ENCODE measurements at regions not wholly inside any gene's neighbourhood (a gene's known extent, or its start where the extent isn't known, plus 50 kb on each side); places are given as distances from the start of the nearest gene placed in this dataset.
"Not testable (repeated sequence)": the region's sequence is repeated elsewhere in the genome, so short reads cannot be mapped to it uniquely, and the experiment has no call there.

GRCh38 chr14:34299360-34299759 is 162.7 kb downstream of the SPTSSA start:
- FAIRE-seq, result no peak

GRCh38 chr14:34297786-34298520 is 164.1 kb downstream of the SPTSSA start:
- FAIRE-seq, result no peak

- no peak for FAIRE-seq
Measured at GRCh38 chr14:34283590-34283989, 178.4 kb downstream of the SPTSSA start.

GRCh38 chr14:34277191-34277590 is 184.8 kb downstream of the SPTSSA start:
- FAIRE-seq, result no peak

- FAIRE-seq, result no peak
Measured at GRCh38 chr14:34275530-34275929, 186.5 kb downstream of the SPTSSA start.

- no peak for FAIRE-seq
Measured at GRCh38 chr14:34275078-34275477, 187.0 kb downstream of the SPTSSA start.

- not testable (repeated sequence) for FAIRE-seq
Measured at GRCh38 chr14:34273716-34274115, 188.3 kb downstream of the SPTSSA start.

GRCh38 chr14:34270361-34270760 is 191.7 kb downstream of the SPTSSA start:
- no peak for FAIRE-seq

GRCh38 chr14:34266344-34266743 is 195.7 kb downstream of the SPTSSA start:
- no peak for FAIRE-seq

GRCh38 chr14:34262127-34262910 is 199.7 kb downstream of the SPTSSA start:
- no peak for FAIRE-seq

- no peak for FAIRE-seq
Measured at GRCh38 chr14:34259996-34260395, 202.0 kb downstream of the SPTSSA start.

- no peak for FAIRE-seq
Measured at GRCh38 chr14:34258318-34258717, 203.7 kb downstream of the SPTSSA start.

GRCh38 chr14:34257505-34257904 is 204.5 kb downstream of the SPTSSA start:
- no peak for FAIRE-seq

GRCh38 chr14:34256223-34256622 is 205.8 kb downstream of the SPTSSA start:
- no peak for FAIRE-seq

GRCh38 chr14:34254571-34254970 is 207.5 kb downstream of the SPTSSA start:
- no peak for FAIRE-seq

GRCh38 chr14:34254031-34254430 is 208.0 kb downstream of the SPTSSA start:
- no peak for FAIRE-seq

GRCh38 chr14:34252227-34252626 is 209.8 kb downstream of the SPTSSA start:
- FAIRE-seq, result no peak

GRCh38 chr14:34251662-34252061 is 210.4 kb downstream of the SPTSSA start:
- FAIRE-seq, result no peak

GRCh38 chr14:34250959-34251358 is 211.1 kb downstream of the SPTSSA start:
- no peak for FAIRE-seq

GRCh38 chr14:34247605-34248004 is 214.4 kb downstream of the SPTSSA start:
- FAIRE-seq, result no peak

GRCh38 chr14:34246206-34246605 is 215.8 kb downstream of the SPTSSA start:
- FAIRE-seq, result no peak

GRCh38 chr14:34243401-34243800 is 218.6 kb downstream of the SPTSSA start:
- FAIRE-seq, result no peak

- FAIRE-seq, result no peak
Measured at GRCh38 chr14:34243001-34243400, 219.0 kb downstream of the SPTSSA start.

- no peak for FAIRE-seq
Measured at GRCh38 chr14:34241185-34241711, 220.8 kb downstream of the SPTSSA start.
